Activated T-cell treated with anti-CD3 and anti-CD28 coated beads for 48 hours (primary cell): ENCODE measurements at regions not wholly inside any gene's neighbourhood (a gene's known extent, or its start where the extent isn't known, plus 50 kb on each side); places are given as distances from the start of the nearest gene placed in this dataset.
"Not testable (repeated sequence)": the region's sequence is repeated elsewhere in the genome, so short reads cannot be mapped to it uniquely, and the experiment has no call there.

Experiments
- DNase-seq: peaks from one replicate; pipeline ENCODE4 v3.0.0-alpha.2; 2020; ENCODE audit warnings: low read depth

- no peak for DNase-seq
Measured at GRCh38 chr16:8452941-8453340, 137.4 kb downstream of the TMEM114 start.

GRCh38 chr16:8436931-8437330, 153.4 kb downstream of the TMEM114 start:
- DNase-seq, result no peak

GRCh38 chr16:8431783-8432182, 158.5 kb downstream of the TMEM114 start:
- DNase-seq, result no peak

GRCh38 chr16:8430401-8430800, 159.9 kb downstream of the TMEM114 start:
- no peak for DNase-seq

- DNase-seq, result no peak
Measured at GRCh38 chr16:8426569-8426968, 163.7 kb downstream of the TMEM114 start.

- DNase-seq, result no peak
Measured at GRCh38 chr16:8417145-8417544, 173.2 kb downstream of the TMEM114 start.

GRCh38 chr16:8408855-8409567, 181.3 kb downstream of the TMEM114 start:
- no peak for DNase-seq

- DNase-seq, result no peak
Measured at GRCh38 chr16:8407351-8407750, 183.0 kb downstream of the TMEM114 start.

- no peak for DNase-seq
Measured at GRCh38 chr16:8403978-8404749, 186.1 kb downstream of the TMEM114 start.

GRCh38 chr16:8402981-8403843, 187.1 kb downstream of the TMEM114 start:
- no peak for DNase-seq

GRCh38 chr16:8400683-8401082, 189.6 kb downstream of the TMEM114 start:
- not testable (repeated sequence) for DNase-seq

- DNase-seq, result no peak
Measured at GRCh38 chr16:8398548-8398947, 191.8 kb downstream of the TMEM114 start.

- DNase-seq, result no peak
Measured at GRCh38 chr16:8397223-8397622, 193.1 kb downstream of the TMEM114 start.

GRCh38 chr16:8396463-8396862, 193.8 kb downstream of the TMEM114 start:
- DNase-seq, result no peak

- DNase-seq, result no peak
Measured at GRCh38 chr16:8391257-8391656, 199.1 kb downstream of the TMEM114 start.

- DNase-seq, result no peak
Measured at GRCh38 chr16:8388684-8389083, 201.6 kb downstream of the TMEM114 start.

- DNase-seq, result no peak
Measured at GRCh38 chr16:8381814-8382213, 208.5 kb downstream of the TMEM114 start.

- DNase-seq, result no peak
Measured at GRCh38 chr16:8380311-8380710, 210.0 kb downstream of the TMEM114 start.

GRCh38 chr16:8377864-8378263, 212.4 kb downstream of the TMEM114 start:
- DNase-seq, result no peak

GRCh38 chr16:8376858-8377257, 213.5 kb downstream of the TMEM114 start:
- no peak for DNase-seq

GRCh38 chr16:8376430-8376829, 213.9 kb downstream of the TMEM114 start:
- DNase-seq, result no peak

- no peak for DNase-seq
Measured at GRCh38 chr16:8375232-8375587, 215.1 kb downstream of the TMEM114 start.
